ENCODE measurements at regions not wholly inside any gene's neighbourhood (a gene's known extent, or its start where the extent isn't known, plus 50 kb on each side); places are given as distances from the start of the nearest gene placed in this dataset.

DNA sequence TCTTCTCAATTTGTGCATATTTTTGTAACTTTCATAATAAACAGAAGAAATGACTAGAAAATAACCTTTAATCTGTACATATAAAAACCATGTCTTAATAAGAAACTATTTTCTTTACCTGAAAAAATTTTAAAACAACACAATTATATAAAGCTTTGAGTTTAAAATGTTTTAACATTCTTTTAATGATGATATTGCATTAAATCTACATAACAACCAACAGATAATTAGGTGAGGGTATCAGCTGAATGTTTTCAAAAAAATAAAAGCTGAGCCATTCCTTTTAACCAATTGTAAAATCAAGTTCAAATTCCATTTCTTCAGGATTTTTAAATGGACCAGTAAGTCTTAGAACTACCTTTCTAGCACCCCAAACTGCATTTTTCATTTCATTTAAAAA lies 1185.0 kb upstream of the CITED2 start:
- no peak overlapping the region for H2BK15ac ChIP-seq (replicated peaks; ENCODE audit: low read depth)
- no peaks in the 10 kb centered on the region for H3K79me2 ChIP-seq (ENCODE audit: control insufficient read depth, insufficient read depth, low read length)
- H3K4ac ChIP-seq (ENCODE audit: low read depth, low read length), result no peak overlapping the region
- H3K4me2 ChIP-seq (ENCODE audit: low read length), result no peak overlapping the region
- no peak overlapping the region for H2BK5ac ChIP-seq (ENCODE audit: low read length)
- no peaks in the 10 kb centered on the region for H3K27me3 ChIP-seq (ENCODE audit: insufficient read depth, low read length, poor library complexity)
- no peak overlapping the region for H2BK120ac ChIP-seq (ENCODE audit: low read depth, low read length)
- H3K4me3 ChIP-seq (ENCODE audit: low read length), result no peak overlapping the region
- H2AK5ac ChIP-seq (ENCODE audit: low read length), result no peak overlapping the region
- DNase-seq, result no peak
- H3K4me1 ChIP-seq (ENCODE audit: control insufficient read depth, low read depth, low read length), result no peaks in the 10 kb centered on the region
- no peak overlapping the region for H3K9ac ChIP-seq (ENCODE audit: low read length)
- H3K56ac ChIP-seq (ENCODE audit: low read length), result no peak overlapping the region
- no peaks in the 10 kb centered on the region for H3K36me3 ChIP-seq (ENCODE audit: control insufficient read depth, insufficient read depth, low read length)
- H3K79me1 ChIP-seq (ENCODE audit: low read length), result no peaks in the 10 kb centered on the region
- no peak overlapping the region for H4K8ac ChIP-seq (ENCODE audit: low read depth, low read length)
- no peak overlapping the region for H3K23ac ChIP-seq (ENCODE audit: low read length)
- H3K18ac ChIP-seq (ENCODE audit: low read length), result no peak overlapping the region
- H3K27ac ChIP-seq (ENCODE audit: low read depth, low read length), result no peak overlapping the region
- no peak overlapping the region for H4K5ac ChIP-seq (ENCODE audit: low read length)

DNA sequence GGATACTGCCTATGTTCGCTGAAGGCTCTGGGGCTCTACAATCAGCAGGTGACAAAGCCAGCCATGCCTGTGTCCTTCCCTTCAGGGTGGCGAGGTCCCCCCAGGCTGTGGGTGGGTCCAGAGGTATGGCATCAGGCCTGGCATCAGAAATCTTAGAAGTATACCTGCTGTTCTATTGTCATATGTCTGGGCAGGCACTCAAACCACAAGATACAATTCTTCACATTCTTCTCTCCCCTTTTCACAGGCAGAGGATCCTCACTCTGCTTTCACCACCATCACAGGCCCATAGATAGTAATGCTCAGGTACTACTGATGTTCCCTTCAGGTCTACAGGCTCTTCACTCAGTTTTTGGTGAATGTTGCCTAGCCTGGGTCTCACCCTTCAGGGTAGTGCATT lies 1180.0 kb upstream of the CITED2 start:
- no peak overlapping the region for H2AK5ac ChIP-seq (ENCODE audit: low read length)
- no peak overlapping the region for H2BK5ac ChIP-seq (ENCODE audit: low read length)
- no peak overlapping the region for H3K4me2 ChIP-seq (ENCODE audit: low read length)
- H4K8ac ChIP-seq (ENCODE audit: low read depth, low read length), result no peak overlapping the region
- H3K4me3 ChIP-seq (ENCODE audit: low read length), result no peak overlapping the region
- H3K4me1 ChIP-seq (ENCODE audit: control insufficient read depth, low read depth, low read length), result no peaks in the 10 kb centered on the region
- no peak overlapping the region for H2BK15ac ChIP-seq (replicated peaks; ENCODE audit: low read depth)
- H3K9ac ChIP-seq (ENCODE audit: low read length), result no peak overlapping the region
- H4K5ac ChIP-seq (ENCODE audit: low read length), result no peak overlapping the region
- no peak overlapping the region for H3K4ac ChIP-seq (ENCODE audit: low read depth, low read length)
- H3K56ac ChIP-seq (ENCODE audit: low read length), result no peak overlapping the region
- no peak overlapping the region for H3K18ac ChIP-seq (ENCODE audit: low read length)
- H2BK120ac ChIP-seq (ENCODE audit: low read depth, low read length), result no peak overlapping the region
- no peaks in the 10 kb centered on the region for H3K79me1 ChIP-seq (ENCODE audit: low read length)
- H3K23ac ChIP-seq (ENCODE audit: low read length), result no peak overlapping the region
- DNase-seq, result no peak
- no peaks in the 10 kb centered on the region for H3K36me3 ChIP-seq (ENCODE audit: control insufficient read depth, insufficient read depth, low read length)
- H3K79me2 ChIP-seq (ENCODE audit: control insufficient read depth, insufficient read depth, low read length), result no peaks in the 10 kb centered on the region
- H3K27ac ChIP-seq (ENCODE audit: low read depth, low read length), result no peak overlapping the region
- WGBS (ENCODE audit: extremely low coverage, insufficient coverage, low lambda C conversion rate), result no CpG with 5 or more reads among the region's 2 CpGs
- no peaks in the 10 kb centered on the region for H3K27me3 ChIP-seq (ENCODE audit: insufficient read depth, low read length, poor library complexity)

DNA sequence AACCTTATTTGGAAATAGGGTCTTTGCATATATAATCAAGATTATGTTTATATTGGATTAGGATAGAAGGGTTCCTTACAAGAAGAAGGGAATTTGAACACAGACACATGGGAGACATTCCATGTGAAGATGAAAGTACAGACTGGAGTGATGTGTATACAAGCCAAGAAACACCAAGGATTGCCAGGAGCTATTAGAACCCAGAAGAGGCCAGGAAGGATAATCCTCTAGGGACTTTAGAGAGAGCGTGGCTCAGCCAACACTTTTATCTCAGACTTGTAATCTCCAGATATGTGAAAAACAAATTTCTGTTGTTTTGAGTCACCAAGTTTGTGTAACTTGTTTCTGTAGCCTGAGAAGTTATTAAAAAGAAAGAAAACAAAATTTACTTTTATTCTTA lies 1173.9 kb upstream of the CITED2 start:
- Histone ChIP-seq H3K18ac (ENCODE audit: low read length) (no peak overlapping the region), H3K36me3 (ENCODE audit: control insufficient read depth, insufficient read depth, low read length) (no peaks in the 10 kb centered on the region), H4K8ac (ENCODE audit: low read depth, low read length) (no peak overlapping the region), H3K79me1 (ENCODE audit: low read length) (no peaks in the 10 kb centered on the region), H3K4me1 (ENCODE audit: control insufficient read depth, low read depth, low read length) (no peaks in the 10 kb centered on the region), H4K5ac (ENCODE audit: low read length) (no peak overlapping the region), H2AK5ac (ENCODE audit: low read length) (no peak overlapping the region), H3K4me3 (ENCODE audit: low read length) (no peak overlapping the region), H3K4me2 (ENCODE audit: low read length) (no peak overlapping the region), H3K79me2 (ENCODE audit: control insufficient read depth, insufficient read depth, low read length) (no peaks in the 10 kb centered on the region), H3K4ac (ENCODE audit: low read depth, low read length) (no peak overlapping the region), H3K56ac (ENCODE audit: low read length) (no peak overlapping the region), H3K23ac (ENCODE audit: low read length) (no peak overlapping the region), H3K27ac (ENCODE audit: low read depth, low read length) (no peak overlapping the region), H2BK5ac (ENCODE audit: low read length) (no peak overlapping the region), H3K27me3 (ENCODE audit: insufficient read depth, low read length, poor library complexity) (no peaks in the 10 kb centered on the region), H2BK15ac (replicated peaks; ENCODE audit: low read depth) (no peak overlapping the region), H2BK120ac (ENCODE audit: low read depth, low read length) (no peak overlapping the region), H3K9ac (ENCODE audit: low read length) (no peak overlapping the region)
- DNase-seq, result no peak
- WGBS (ENCODE audit: extremely low coverage, insufficient coverage, low lambda C conversion rate), result no CpG with 5 or more reads among the region's 1 CpG

DNA sequence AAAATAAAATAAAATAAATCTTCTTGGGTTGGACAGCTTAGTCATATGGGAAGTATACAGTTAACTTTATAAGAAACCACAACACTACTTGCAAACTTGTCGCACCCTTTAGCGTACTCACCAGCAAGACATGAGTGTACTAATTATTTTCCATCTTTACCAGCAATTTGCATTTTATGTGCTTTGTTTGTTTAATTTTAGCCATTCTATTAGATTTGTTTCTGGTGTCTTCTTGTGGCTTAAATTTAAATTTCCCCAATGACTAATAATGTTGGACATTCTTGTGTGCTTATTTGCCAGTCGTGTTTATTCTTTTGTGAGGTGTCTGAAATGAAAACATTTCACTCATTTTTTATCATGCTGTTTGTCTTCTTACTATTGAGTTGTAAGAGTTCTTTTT lies 1172.2 kb upstream of the CITED2 start:
- no peak overlapping the region for H3K23ac ChIP-seq (ENCODE audit: low read length)
- no peak overlapping the region for H2AK5ac ChIP-seq (ENCODE audit: low read length)
- no peaks in the 10 kb centered on the region for H3K79me2 ChIP-seq (ENCODE audit: control insufficient read depth, insufficient read depth, low read length)
- no peaks in the 10 kb centered on the region for H3K4me1 ChIP-seq (ENCODE audit: control insufficient read depth, low read depth, low read length)
- H3K4me3 ChIP-seq (ENCODE audit: low read length), result no peak overlapping the region
- H4K8ac ChIP-seq (ENCODE audit: low read depth, low read length), result no peak overlapping the region
- H3K4ac ChIP-seq (ENCODE audit: low read depth, low read length), result no peak overlapping the region
- H3K4me2 ChIP-seq (ENCODE audit: low read length), result no peak overlapping the region
- H3K27ac ChIP-seq (ENCODE audit: low read depth, low read length), result no peak overlapping the region
- no peak for DNase-seq
- no peak overlapping the region for H3K56ac ChIP-seq (ENCODE audit: low read length)
- no peak overlapping the region for H2BK15ac ChIP-seq (replicated peaks; ENCODE audit: low read depth)
- H3K27me3 ChIP-seq (ENCODE audit: insufficient read depth, low read length, poor library complexity), result no peaks in the 10 kb centered on the region
- H2BK120ac ChIP-seq (ENCODE audit: low read depth, low read length), result no peak overlapping the region
- no peak overlapping the region for H3K18ac ChIP-seq (ENCODE audit: low read length)
- no peaks in the 10 kb centered on the region for H3K36me3 ChIP-seq (ENCODE audit: control insufficient read depth, insufficient read depth, low read length)
- no peak overlapping the region for H3K9ac ChIP-seq (ENCODE audit: low read length)
- no CpG with 5 or more reads among the region's 3 CpGs for WGBS (ENCODE audit: extremely low coverage, insufficient coverage, low lambda C conversion rate)
- no peaks in the 10 kb centered on the region for H3K79me1 ChIP-seq (ENCODE audit: low read length)
- H4K5ac ChIP-seq (ENCODE audit: low read length), result no peak overlapping the region
- H2BK5ac ChIP-seq (ENCODE audit: low read length), result no peak overlapping the region

DNA sequence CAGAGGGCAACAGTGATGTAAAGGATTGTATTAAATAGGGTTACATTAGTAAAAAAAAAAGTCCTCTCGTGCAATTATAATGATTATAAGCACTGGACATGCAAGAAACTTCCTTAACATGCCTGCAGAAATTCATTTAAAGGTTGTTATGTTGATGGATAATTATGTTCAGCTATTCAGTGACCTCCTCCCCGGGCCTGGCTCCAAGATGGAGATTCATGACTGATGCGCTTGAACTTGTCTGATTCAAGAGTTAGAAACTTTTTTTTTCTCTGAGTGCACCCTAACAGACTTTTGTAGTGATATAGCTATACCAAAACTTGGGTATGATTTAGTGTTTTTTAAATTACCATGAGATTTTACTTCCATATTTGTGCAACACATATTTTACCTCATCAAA lies 1170.0 kb upstream of the CITED2 start:
- Histone ChIP-seq H3K4me3 (ENCODE audit: low read length) (no peak overlapping the region), H2AK5ac (ENCODE audit: low read length) (no peak overlapping the region)
- no peak for DNase-seq

DNA sequence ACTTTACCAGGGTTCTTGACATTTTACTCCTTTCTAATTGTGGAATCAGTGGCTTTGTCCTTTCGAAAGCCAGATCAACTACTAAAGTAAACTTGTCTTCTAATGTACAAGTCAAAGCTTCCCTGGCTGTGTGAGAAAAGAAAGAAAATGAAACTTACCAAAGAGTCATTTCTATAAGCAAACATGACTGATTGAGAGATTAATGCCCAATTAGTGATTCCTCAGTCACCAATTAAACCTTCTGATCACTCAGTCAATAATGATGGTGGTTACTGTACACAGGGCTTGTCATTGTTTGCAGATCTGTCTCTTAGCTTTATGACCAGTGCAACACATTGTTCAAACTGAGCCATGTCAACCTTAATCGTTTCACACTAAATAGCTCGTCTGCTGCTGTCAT lies 1168.4 kb upstream of the CITED2 start:
- no peak overlapping the region for H3K56ac ChIP-seq (ENCODE audit: low read length)
- H3K23ac ChIP-seq (ENCODE audit: low read length), result no peak overlapping the region
- no peaks in the 10 kb centered on the region for H3K79me2 ChIP-seq (ENCODE audit: control insufficient read depth, insufficient read depth, low read length)
- H3K9ac ChIP-seq (ENCODE audit: low read length), result no peak overlapping the region
- H2BK5ac ChIP-seq (ENCODE audit: low read length), result no peak overlapping the region
- H3K4me1 ChIP-seq (ENCODE audit: control insufficient read depth, low read depth, low read length), result no peaks in the 10 kb centered on the region
- no peaks in the 10 kb centered on the region for H3K27me3 ChIP-seq (ENCODE audit: insufficient read depth, low read length, poor library complexity)
- H3K4ac ChIP-seq (ENCODE audit: low read depth, low read length), result no peak overlapping the region
- WGBS (ENCODE audit: extremely low coverage, insufficient coverage, low lambda C conversion rate), result no CpG with 5 or more reads among the region's 3 CpGs
- no peak overlapping the region for H2BK120ac ChIP-seq (ENCODE audit: low read depth, low read length)
- no peak for DNase-seq
- H3K4me3 ChIP-seq (ENCODE audit: low read length), result no peak overlapping the region
- H3K4me2 ChIP-seq (ENCODE audit: low read length), result no peak overlapping the region
- H2BK15ac ChIP-seq (replicated peaks; ENCODE audit: low read depth), result no peak overlapping the region
- no peak overlapping the region for H2AK5ac ChIP-seq (ENCODE audit: low read length)
- H4K5ac ChIP-seq (ENCODE audit: low read length), result no peak overlapping the region
- H3K27ac ChIP-seq (ENCODE audit: low read depth, low read length), result no peak overlapping the region
- H3K18ac ChIP-seq (ENCODE audit: low read length), result no peak overlapping the region
- H3K79me1 ChIP-seq (ENCODE audit: low read length), result no peaks in the 10 kb centered on the region
- no peak overlapping the region for H4K8ac ChIP-seq (ENCODE audit: low read depth, low read length)
- no peaks in the 10 kb centered on the region for H3K36me3 ChIP-seq (ENCODE audit: control insufficient read depth, insufficient read depth, low read length)

More for the DNA sequence above, 1170.0 kb upstream of the CITED2 start:
- Histone ChIP-seq H3K23ac (ENCODE audit: low read length) (no peak overlapping the region), H3K4ac (ENCODE audit: low read depth, low read length) (no peak overlapping the region), H4K5ac (ENCODE audit: low read length) (no peak overlapping the region), H3K9ac (ENCODE audit: low read length) (no peak overlapping the region), H3K4me2 (ENCODE audit: low read length) (no peak overlapping the region), H2BK5ac (ENCODE audit: low read length) (no peak overlapping the region), H3K27me3 (ENCODE audit: insufficient read depth, low read length, poor library complexity) (no peaks in the 10 kb centered on the region), H3K18ac (ENCODE audit: low read length) (no peak overlapping the region), H2BK120ac (ENCODE audit: low read depth, low read length) (no peak overlapping the region), H3K79me2 (ENCODE audit: control insufficient read depth, insufficient read depth, low read length) (no peaks in the 10 kb centered on the region), H3K4me1 (ENCODE audit: control insufficient read depth, low read depth, low read length) (no peaks in the 10 kb centered on the region), H2BK15ac (replicated peaks; ENCODE audit: low read depth) (no peak overlapping the region), H3K79me1 (ENCODE audit: low read length) (no peaks in the 10 kb centered on the region), H4K8ac (ENCODE audit: low read depth, low read length) (no peak overlapping the region), H3K56ac (ENCODE audit: low read length) (no peak overlapping the region), H3K36me3 (ENCODE audit: control insufficient read depth, insufficient read depth, low read length) (no peaks in the 10 kb centered on the region), H3K27ac (ENCODE audit: low read depth, low read length) (no peak overlapping the region)
- no CpG with 5 or more reads among the region's 3 CpGs for WGBS (ENCODE audit: extremely low coverage, insufficient coverage, low lambda C conversion rate)

All from mesendoderm (in vitro differentiated cells).